Hypothalamus (tissue), 51 donors: ENCODE measurements at regions not wholly inside any gene's neighbourhood (a gene's known extent, or its start where the extent isn't known, plus 50 kb on each side); places are given as distances from the start of the nearest gene placed in this dataset.

Experiments used
- DNase-seq, 51 donors: peaks; one replicate each; lab custom pipeline; 2025; lab: John Stamatoyannopoulos, UW

GRCh38 chr6:168890306-168890980, 363.2 kb downstream of the THBS2 start:
- no peak for DNase-seq

DNA sequence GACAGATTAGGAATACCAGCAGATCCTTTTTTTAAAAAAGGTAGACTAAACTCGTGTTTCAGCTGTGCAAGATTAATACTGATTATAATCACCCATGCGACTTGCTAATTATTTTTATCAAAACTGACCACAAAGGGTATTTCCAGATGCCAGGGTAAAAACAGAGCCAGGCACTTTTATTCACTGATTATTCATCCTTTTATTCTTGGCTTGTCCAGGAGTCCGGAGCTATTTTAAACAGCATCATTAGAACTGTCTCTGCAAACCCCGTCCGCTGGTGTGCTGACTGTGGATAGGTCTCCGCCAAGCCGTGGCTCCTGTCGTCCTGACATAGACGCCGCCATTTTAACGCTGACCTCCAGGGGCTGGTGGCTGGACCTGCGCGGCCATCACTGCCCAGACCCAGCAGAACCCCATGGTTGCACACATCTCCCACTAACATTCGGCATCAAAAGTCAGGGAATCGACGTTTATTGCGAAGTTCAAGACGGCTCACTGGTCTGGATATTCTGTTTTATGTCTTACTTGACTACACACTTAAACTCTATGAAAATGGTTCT, 364.8 kb downstream of the THBS2 start:
- DNase-seq, result no peak

DNA sequence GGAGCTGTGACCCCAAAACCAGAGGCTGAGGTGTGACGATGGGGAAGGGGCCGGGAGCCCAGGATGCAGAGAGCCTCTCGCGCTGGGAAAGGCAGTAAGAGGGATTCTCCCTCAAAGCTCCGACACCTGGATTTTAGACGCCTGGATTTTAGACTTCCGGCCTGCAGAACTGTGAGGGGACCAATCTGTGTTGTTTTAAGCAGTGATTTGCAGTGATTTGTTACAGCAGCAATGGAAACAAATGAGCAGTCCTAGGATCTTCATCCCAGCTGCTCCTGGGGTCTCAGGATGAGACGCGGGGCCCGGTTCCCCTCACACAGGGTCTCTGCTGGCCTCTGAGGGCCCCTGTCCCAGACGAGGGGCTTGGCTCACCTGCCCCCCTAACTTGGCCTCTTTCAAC, 365.5 kb downstream of the THBS2 start:
- DNase-seq, result no peak

DNA sequence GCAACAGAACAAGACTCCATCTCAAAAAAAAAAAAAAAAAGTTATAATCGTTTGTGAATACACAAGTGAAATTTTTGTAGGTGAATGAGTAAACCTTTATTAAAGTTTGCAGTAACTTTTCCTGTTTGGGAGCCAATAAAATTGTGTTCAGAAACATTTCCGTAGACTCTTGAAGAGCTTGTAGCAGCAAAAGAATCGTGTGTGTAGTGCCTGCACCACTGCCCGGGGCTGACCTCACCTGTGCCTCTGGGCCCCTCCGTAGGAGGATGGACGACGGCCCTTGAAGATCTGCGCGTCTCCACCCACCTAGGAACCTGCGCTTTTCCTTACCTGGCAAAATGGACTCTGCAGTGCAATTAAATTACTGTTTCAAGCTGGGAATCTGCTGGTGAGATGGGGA, 366.0 kb downstream of the THBS2 start:
- DNase-seq, result no peak

DNA sequence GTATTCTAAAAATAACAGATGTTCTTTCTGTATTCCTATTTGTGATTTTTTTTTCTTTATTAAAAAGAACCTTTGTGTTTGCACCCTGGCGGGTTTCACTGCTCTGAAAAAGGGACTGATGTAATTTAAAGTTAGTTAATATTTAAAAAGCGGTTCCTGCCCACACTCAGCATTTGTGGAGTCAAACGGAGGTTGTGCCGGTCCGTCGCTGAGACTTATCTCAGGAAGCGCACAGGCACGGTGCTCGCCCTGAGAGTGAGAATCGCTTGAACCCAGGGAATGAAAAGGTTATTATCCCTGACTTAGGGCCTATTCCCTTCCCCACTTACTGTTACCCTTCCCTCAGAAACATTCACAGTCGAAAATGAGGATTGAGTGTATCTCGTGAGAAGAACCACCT, 366.7 kb downstream of the THBS2 start:
- DNase-seq, result no peak

- no peak for DNase-seq
Measured at GRCh38 chr6:168885751-168886742, 367.6 kb downstream of the THBS2 start.

DNA sequence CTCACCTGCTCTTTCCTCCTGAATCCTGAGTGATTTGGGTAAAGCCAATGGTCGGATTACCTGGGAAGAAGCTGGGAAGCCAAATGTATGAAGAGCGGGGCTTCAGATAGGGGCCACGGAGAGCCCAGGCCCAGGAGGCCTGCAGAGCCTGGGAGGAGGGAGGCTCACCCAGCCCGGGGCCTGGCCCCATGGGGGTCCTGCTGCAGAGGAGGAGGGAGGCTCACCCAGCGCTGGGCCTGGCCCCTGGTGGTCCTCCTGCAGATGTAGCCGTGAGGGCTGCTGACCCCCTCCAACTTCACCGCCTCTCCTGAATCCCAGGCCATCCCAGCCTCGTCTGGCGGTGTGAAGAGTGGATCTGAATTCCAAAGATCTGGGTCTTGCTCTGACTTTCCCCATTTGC, 368.4 kb downstream of the THBS2 start:
- DNase-seq, result no peak

GRCh38 chr6:168884646-168885086, 369.0 kb downstream of the THBS2 start:
- DNase-seq, result peak in 43 of 51 donors; percentile 11 to 82 (median 46)

- no peak for DNase-seq
Measured at GRCh38 chr6:168884050-168884645, 369.5 kb downstream of the THBS2 start.

DNA sequence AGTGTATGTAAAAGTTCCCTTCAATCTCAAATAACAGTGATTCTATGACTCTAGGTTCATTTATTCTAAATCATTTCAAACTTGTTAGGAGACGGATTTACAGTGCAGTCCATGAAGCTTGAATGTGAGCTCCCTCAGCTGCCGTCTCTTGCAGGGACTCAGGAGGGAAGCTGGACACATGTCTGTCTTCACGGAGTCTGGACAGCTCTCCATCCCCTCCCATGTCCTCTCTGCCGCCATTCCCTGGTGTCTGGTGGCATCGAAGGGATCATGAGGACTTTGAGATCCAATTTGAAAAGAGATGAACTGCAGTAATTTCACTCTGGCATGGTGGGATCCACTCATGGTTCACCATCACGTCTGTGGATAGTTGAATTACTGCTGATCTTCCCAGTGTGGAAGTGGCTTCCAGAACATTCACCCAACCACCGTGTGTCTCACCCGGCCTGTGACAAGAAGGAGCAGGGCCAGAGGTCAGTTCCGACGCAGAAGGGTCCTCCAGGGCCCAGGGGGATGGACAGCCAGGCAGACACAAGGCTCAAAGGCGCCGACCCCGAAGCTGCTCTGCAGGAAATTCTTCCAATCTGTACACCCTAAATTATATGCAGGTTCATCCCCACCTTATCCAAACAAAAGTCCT, 370.1 kb downstream of the THBS2 start:
- no peak for DNase-seq

GRCh38 chr6:168880271-168880670, 373.4 kb downstream of the THBS2 start:
- DNase-seq, result no peak

DNA sequence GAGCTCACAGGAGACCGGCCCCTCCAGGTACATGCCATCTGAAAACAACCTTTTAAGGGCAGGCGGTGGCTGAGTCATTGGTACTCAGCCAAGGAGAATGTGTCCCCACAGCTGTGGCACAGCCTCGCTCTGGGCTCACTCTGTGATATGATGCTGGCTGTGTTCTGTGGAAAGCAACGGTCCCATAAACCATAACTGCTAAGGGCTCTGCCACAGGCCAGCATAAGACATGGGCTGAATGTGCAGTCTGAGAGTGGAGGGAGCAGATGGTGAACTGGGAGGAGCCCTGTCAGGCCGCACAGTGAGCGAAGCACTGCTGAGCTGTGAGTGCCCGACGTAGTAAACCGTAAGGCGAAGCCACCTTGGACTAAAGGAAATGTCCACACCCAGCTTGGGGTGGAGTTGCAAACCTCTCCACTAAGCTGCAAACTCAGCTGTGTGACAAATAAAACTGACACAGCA, 375.8 kb downstream of the THBS2 start:
- DNase-seq, result peak in 4 of 51 donors; percentile 9 to 28 (median 22)

- no peak for DNase-seq
Measured at GRCh38 chr6:168876956-168877355, 376.7 kb downstream of the THBS2 start.

DNA sequence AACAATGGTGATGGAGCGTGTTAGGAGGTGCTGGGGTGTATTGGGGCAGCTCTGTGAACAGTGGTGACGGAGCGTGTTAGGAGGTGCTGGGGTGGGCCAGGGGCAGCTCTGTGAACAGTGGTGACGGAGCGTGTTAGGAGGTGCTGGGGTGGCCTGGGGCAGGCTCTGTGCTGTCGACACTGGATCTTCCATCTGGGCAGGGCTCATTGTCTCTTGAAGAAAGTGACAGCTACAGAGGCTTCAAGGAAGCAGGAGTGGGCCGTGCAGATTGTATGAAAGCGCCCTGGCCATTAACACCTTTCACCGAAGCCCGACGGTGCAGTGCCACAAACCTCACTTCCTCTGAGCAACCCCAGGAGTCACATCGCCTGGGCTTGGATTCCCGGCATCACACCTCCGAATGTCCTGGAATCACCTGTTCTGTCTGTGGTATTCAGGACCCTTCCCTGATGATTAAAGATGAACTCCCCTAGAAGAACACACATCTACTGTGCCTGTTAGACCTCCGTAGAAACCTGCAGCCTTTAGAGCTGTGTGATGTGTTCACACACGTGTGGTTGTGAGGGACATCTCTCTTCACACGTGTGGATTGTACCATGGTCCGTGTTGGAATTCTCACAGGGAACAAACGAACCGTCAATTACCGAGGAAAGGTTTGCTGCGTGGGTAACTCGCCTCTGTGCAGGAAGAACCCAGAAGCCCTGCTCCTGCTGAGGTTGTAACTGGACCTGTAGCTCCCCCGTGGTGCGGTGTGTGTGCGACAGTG, 377.7 kb downstream of the THBS2 start:
- no peak for DNase-seq

DNA sequence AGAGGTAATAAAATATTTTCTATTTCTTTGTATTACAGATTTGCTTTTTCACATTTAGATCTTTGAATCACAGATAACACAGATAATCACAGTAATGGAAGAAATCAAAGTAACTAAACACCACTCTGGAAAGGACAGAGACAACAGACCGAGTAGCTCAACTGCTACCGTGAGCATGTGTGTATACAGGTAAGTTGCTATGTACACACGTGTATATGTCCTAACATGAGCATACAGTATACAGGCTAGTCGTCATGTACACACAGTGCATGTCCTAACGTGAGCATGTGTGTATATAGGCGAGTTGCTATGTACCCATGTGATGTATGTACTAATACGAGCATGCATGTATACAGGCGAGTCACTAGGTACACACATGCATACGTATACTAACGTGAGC, 379.0 kb downstream of the THBS2 start:
- DNase-seq, result no peak

- no peak for DNase-seq
Measured at GRCh38 chr6:168873278-168874190, 380.1 kb downstream of the THBS2 start.

- DNase-seq, result no peak
Measured at GRCh38 chr6:168871642-168872315, 381.9 kb downstream of the THBS2 start.

GRCh38 chr6:168870982-168871381, 382.7 kb downstream of the THBS2 start:
- no peak for DNase-seq
